Stomach (tissue), 8 donors: ENCODE measurements at regions not wholly inside any gene's neighbourhood (a gene's known extent, or its start where the extent isn't known, plus 50 kb on each side); places are given as distances from the start of the nearest gene placed in this dataset.

Experiments
- DNase-seq, 2 donors: peaks; one replicate each; pipeline versions ENCODE4 v3.0.0 to v3.0.0-alpha.2; 2013 to 2019
- H3K27ac ChIP-seq, 5 donors: fragments of 200-600 bp in 4 of 5; sonication (generic) in 4 of 5; one replicate each; pipeline ENCODE4 v1.5.1; 2013 to 2019; ENCODE audit warnings: mild to moderate bottlenecking in 1 of 5, moderate library complexity in 1 of 5
- H3K27me3 ChIP-seq, 3 donors: fragments of 200-600 bp; sonication (generic); one replicate each; pipeline ENCODE4 v1.5.1; 2017 to 2019; ENCODE audit warnings: mixed run types in 1 of 3
- H3K36me3 ChIP-seq, 4 donors: fragments of 200-600 bp; sonication (generic); 1 replicate in 3 of 4; 2 replicates in 1 of 4; pipeline ENCODE4 v1.5.1; 2016 to 2019
- H3K4me1 ChIP-seq, 4 donors: fragments of 200-600 bp; sonication (generic); one replicate each; pipeline ENCODE4 v1.5.1; 2016 to 2019
- H3K4me3 ChIP-seq, 4 donors: fragments of 200-600 bp; sonication (generic) in 3 of 4; one replicate each; pipeline ENCODE4 v1.5.1; 2016 to 2019; ENCODE audit warnings: mild to moderate bottlenecking in 1 of 4
- H3K9me3 ChIP-seq, 4 donors: fragments of 200-600 bp; sonication (generic); one replicate each; pipeline ENCODE4 v1.5.1; 2016 to 2019
- EP300 ChIP-seq: sonication (generic); formaldehyde crosslinking; IDR thresholded peaks from one replicate; pipeline ENCODE4 v1.6.1; 2017; ENCODE audit warnings: antibody characterized with exemption
- POLR2A ChIP-seq, 4 donors: fragments of 450-650 bp; IDR thresholded peaks; one replicate each; pipeline ENCODE4 v1.6.1; 2016; ENCODE audit warnings: antibody characterized with exemption in 4 of 4, control low read depth in 2 of 4, mild to moderate bottlenecking in 1 of 4, moderate library complexity in 1 of 4
- POLR2AphosphoS5 ChIP-seq, 3 donors: sonication (generic); formaldehyde crosslinking; IDR thresholded peaks; one replicate each; pipeline ENCODE4 v1.6.1; 2016; ENCODE audit warnings: antibody characterized with exemption in 3 of 3
- WGBS, 5 donors: extraction: QIAGEN DNeasy Blood & Tissue Kit in 3 of 5; methylation state at CpG; one replicate each; pipeline versions ENCODE4 v1.1.5 to v1.1.7; 2013 to 2018; 5-methylcytosine and 5-hydroxymethylcytosine counted together
- intact Hi-C: fragments of 100-400 bp; cut with DNase I; formaldehyde crosslinking; loops from one replicate; pipeline ENCODE4 v1.15.1; 2023; ENCODE audit warnings: low total_unique reads
- TF ChIP-seq, protein P1 (sequence below), 7 experiments: fragments of 450-650 bp in 4 of 7; fragments of 200-600 bp in 3 of 7; sonication (generic) in 3 of 7; IDR thresholded peaks; one replicate each; pipeline ENCODE4 v1.5.1; 2016 to 2019; ENCODE audit warnings: antibody characterized with exemption in 7 of 7, control low read depth in 2 of 7, mild to moderate bottlenecking in 1 of 7
- donor health status: healthy with polysubstance abuse.
- donor health status: Bipolar disorder and iron deficiency.
- donor health status: healthy.

GRCh38 chr1:229097356-229097755 is 173.6 kb upstream of the RAB4A start:
- no peaks in the 10 kb centered on the region for H3K27me3 ChIP-seq
- H3K36me3 ChIP-seq: no peaks in the 10 kb centered on the region
- TF ChIP-seq, protein P1, sequence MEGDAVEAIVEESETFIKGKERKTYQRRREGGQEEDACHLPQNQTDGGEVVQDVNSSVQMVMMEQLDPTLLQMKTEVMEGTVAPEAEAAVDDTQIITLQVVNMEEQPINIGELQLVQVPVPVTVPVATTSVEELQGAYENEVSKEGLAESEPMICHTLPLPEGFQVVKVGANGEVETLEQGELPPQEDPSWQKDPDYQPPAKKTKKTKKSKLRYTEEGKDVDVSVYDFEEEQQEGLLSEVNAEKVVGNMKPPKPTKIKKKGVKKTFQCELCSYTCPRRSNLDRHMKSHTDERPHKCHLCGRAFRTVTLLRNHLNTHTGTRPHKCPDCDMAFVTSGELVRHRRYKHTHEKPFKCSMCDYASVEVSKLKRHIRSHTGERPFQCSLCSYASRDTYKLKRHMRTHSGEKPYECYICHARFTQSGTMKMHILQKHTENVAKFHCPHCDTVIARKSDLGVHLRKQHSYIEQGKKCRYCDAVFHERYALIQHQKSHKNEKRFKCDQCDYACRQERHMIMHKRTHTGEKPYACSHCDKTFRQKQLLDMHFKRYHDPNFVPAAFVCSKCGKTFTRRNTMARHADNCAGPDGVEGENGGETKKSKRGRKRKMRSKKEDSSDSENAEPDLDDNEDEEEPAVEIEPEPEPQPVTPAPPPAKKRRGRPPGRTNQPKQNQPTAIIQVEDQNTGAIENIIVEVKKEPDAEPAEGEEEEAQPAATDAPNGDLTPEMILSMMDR (IDR thresholded peaks at IDR 0.05): no peak
- no peak for TF ChIP-seq EP300
- no peak for TF ChIP-seq POLR2AphosphoS5 (IDR thresholded peaks at IDR 0.05)
- no peak for TF ChIP-seq POLR2A (IDR thresholded peaks at IDR 0.05)
- WGBS, 5 donors: 82 to 92% (median 90%) methylated on average over 7 of the region's 7 CpGs
- H3K27ac ChIP-seq: no peak overlapping the region
- intact Hi-C loops: no loop called here
- peaks cover 13 to 28% (median 16%) of the 10 kb centered on the region in 4 donors for H3K4me1 ChIP-seq
- no peaks in the 10 kb centered on the region for H3K9me3 ChIP-seq
- DNase-seq: no peak
- H3K4me3 ChIP-seq: no peak overlapping the region

GRCh38 chr1:229098361-229098760 is 172.6 kb upstream of the RAB4A start:
- H3K4me3 ChIP-seq: no peak overlapping the region
- intact Hi-C loops: no loop called here
- peaks cover 12 to 31% (median 14%) of the 10 kb centered on the region in 4 donors for H3K4me1 ChIP-seq
- no peaks in the 10 kb centered on the region for H3K27me3 ChIP-seq
- H3K36me3 ChIP-seq: no peaks in the 10 kb centered on the region
- TF ChIP-seq POLR2AphosphoS5 (IDR thresholded peaks at IDR 0.05) (no peak), POLR2A (IDR thresholded peaks at IDR 0.05) (no peak)
- TF ChIP-seq, protein P1 (IDR thresholded peaks at IDR 0.05): no peak
- H3K9me3 ChIP-seq: no peaks in the 10 kb centered on the region
- DNase-seq: no peak
- no peak overlapping the region for H3K27ac ChIP-seq

- no peak for DNase-seq
Observed at GRCh38 chr1:229098903-229099578, 171.9 kb upstream of the RAB4A start.

DNA sequence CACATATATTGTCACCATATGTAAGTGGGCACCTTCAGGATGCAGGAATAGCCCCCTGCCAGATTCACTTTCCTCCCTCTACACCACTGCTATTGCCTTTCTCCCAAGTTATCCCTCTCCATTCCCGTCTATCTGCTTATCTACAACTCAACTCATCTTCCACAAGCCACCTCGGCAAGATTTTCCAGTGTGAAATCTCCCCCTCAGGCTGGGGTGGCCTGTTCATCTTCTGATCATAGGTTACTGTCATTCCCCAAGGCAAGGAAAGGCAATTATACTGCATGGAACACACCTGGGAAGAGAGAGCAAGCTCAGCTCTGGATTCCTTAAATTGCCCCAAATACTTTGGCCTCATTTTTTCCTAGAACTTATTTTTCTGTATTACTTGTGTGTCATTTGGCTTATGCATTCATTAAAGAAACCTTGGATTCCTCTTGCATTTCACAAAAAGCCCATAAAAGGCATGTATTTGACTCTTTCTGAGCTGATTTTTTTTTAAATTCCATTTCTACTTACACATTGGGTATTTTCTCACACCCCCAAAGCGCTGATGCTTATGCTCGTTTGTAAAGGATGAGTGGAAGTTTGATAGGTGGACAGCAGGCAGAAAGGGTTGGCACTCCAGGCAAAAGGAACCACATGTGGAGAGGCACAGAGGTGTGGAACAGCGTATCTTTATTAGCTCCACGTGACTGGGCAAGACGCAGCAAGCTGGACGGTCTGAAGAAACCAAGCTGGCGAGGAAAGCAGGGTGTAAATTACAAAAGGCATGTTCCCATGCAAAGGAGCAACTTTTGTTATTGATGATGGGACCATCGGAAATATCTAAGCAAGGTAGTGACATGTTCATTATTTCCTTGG is 169.7 kb upstream of the RAB4A start:
- no peak overlapping the region for H3K4me3 ChIP-seq
- TF ChIP-seq POLR2A (IDR thresholded peaks at IDR 0.05): no peak
- no peak for TF ChIP-seq POLR2AphosphoS5 (IDR thresholded peaks at IDR 0.05)
- no peak for TF ChIP-seq EP300
- TF ChIP-seq, protein P1 (IDR thresholded peaks at IDR 0.05): no peak
- H3K27me3 ChIP-seq: no peaks in the 10 kb centered on the region
- intact Hi-C loops: no loop called here
- no peaks in the 10 kb centered on the region for H3K36me3 ChIP-seq
- DNase-seq: no peak
- H3K27ac ChIP-seq: no peak overlapping the region
- H3K9me3 ChIP-seq: no peaks in the 10 kb centered on the region
- H3K4me1 ChIP-seq: peaks cover 9 to 27% (median 22%) of the 10 kb centered on the region in 4 donors
- 90 to 95% (median 92%) methylated on average over 10 of the region's 10 CpGs for WGBS, 5 donors

More at GRCh38 chr1:229098903-229099578, 171.9 kb upstream of the RAB4A start:
- intact Hi-C loops: no loop called here
- no peak for TF ChIP-seq POLR2AphosphoS5 (IDR thresholded peaks at IDR 0.05)
- TF ChIP-seq POLR2A (IDR thresholded peaks at IDR 0.05): no peak
- TF ChIP-seq, protein P1 (IDR thresholded peaks at IDR 0.05): no peak
- no peak for TF ChIP-seq EP300
- Histone ChIP-seq H3K36me3 (no peaks in the 10 kb centered on the region), H3K4me3 (no peak overlapping the region), H3K4me1 (peaks cover 10 to 29% (median 14%) of the 10 kb centered on the region in 4 donors), H3K9me3 (no peaks in the 10 kb centered on the region), H3K27me3 (no peaks in the 10 kb centered on the region), H3K27ac (no peak overlapping the region)
- WGBS, 5 donors: 67 to 78% (median 75%) methylated on average over 8 of the region's 8 CpGs
